ENCODE measurements at regions not wholly inside any gene's neighbourhood (a gene's known extent, or its start where the extent isn't known, plus 50 kb on each side); places are given as distances from the start of the nearest gene placed in this dataset.

DNA sequence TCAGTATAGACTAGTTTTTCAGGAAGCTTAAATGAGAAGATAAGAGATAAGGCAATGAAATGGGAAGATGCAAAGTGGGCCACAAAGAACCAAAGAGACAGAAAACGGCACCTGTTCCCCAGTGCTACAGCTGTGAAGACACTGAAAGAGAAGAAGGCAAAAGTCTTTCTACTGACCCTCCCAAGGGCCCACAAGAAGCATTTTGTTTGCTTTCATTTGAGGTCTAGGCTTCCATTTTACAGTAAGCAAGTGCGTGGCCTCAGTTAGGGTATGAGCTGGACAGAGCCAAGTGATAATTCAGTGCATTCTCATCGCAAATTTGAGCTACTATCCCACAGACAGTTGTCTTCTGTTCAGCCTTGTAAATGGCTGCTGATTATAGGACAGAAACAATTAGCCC lies 53.4 kb upstream of the STK17B start:
- H3K9me3 Mint-ChIP-seq = peaks cover 8% of the 10 kb centered on the region
- H3K36me3 Mint-ChIP-seq (ENCODE audit: insufficient read depth) = no peaks in the 10 kb centered on the region
- no peaks in the 10 kb centered on the region for H3K27me3 Mint-ChIP-seq (ENCODE audit: low read depth)
- no peak for DNase-seq
- ATAC-seq = no peak
- H3K4me1 Mint-ChIP-seq (ENCODE audit: low read depth) = peaks cover 76% of the 10 kb centered on the region
- H3K4me3 Mint-ChIP-seq = peak overlapping the region; percentile 48

DNA sequence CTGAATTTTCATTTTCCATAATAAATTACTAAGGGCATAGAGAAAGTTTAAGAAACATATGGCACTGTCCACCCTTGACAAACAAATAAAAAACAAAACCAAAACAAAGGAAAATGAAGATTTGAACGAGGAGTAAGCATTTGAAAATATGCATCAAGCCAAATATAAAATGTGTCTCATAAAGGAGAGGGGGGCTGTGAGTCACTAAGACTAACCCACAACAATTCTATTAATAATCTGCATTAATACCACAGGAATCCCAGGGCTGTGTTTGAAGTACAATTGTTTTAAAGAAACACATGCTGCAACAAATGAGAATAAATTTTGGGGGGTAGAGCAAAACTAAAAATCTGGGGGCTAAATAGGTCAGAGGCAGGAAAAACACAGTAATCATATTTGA lies 53.8 kb upstream of the STK17B start:
- H3K27me3 Mint-ChIP-seq (ENCODE audit: low read depth) = no peaks in the 10 kb centered on the region

DNA sequence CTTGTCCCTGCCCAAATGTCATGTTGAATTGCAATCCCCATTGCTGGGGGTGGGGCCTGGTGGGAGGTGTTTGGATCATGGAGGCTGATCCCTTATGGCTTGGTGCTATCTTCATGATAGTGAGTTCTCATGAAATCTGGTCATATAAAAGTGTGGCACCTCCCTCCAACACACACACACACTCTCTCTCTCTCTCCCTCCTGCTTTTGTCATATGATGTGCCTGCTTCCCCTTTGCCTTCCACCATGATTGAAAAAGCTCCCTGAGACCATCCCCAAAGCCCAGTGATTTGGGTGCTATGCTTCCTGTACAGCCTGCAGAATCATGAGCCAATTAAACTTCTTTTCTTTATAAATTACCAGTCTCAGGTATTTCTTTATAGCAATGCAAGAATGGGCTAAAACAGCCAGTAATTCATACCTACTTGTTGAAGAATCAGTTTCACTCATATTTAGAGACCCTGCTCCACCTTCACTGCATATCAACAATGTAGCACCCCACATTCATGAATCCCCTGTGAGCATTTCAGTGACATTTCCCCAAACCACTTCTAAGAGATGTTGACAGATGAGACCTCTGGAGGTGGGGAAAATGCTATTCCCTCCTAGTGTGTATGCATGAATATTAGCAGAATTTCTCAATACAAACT lies 54.8 kb upstream of the STK17B start:
- Mint-ChIP-seq H3K36me3 (ENCODE audit: insufficient read depth) (no peaks in the 10 kb centered on the region), H3K27me3 (ENCODE audit: low read depth) (no peaks in the 10 kb centered on the region), H3K9me3 (peaks cover 8% of the 10 kb centered on the region), H3K4me3 (no peak overlapping the region), H3K4me1 (ENCODE audit: low read depth) (peaks cover 74% of the 10 kb centered on the region)
- ATAC-seq = peak; percentile 45 to 69
- DNase-seq = no peak

More for the DNA sequence above, 53.8 kb upstream of the STK17B start:
- ATAC-seq (no peak), DNase-seq (no peak)
- Mint-ChIP-seq H3K4me1 (ENCODE audit: low read depth) (peaks cover 76% of the 10 kb centered on the region), H3K9me3 (peaks cover 8% of the 10 kb centered on the region), H3K4me3 (no peak overlapping the region), H3K36me3 (ENCODE audit: insufficient read depth) (no peaks in the 10 kb centered on the region)

DNA sequence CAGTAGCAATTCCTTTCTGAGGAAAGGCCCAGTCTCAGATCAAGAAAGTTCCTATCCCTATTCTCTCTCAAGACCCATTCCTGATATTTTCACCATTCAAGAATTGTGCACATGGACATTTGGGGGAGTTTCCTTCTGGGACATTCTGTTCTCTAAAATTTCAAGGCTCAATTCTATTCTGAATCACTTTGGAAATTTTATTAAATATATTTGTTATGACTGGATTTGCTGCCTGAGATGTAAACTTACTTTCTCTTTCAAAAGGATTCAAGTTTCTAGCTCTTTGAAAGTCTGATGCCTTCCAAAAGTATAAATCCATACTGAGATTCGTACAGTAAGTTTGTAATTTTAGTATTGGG lies 55.3 kb upstream of the STK17B start:
- H3K4me3 Mint-ChIP-seq = no peak overlapping the region
- H3K9me3 Mint-ChIP-seq = peaks cover 8% of the 10 kb centered on the region
- peaks cover 79% of the 10 kb centered on the region for H3K4me1 Mint-ChIP-seq (ENCODE audit: low read depth)
- DNase-seq (no peak), ATAC-seq (peak; percentile 30 to 31)
- H3K27me3 Mint-ChIP-seq (ENCODE audit: low read depth) = no peaks in the 10 kb centered on the region
- no peaks in the 10 kb centered on the region for H3K36me3 Mint-ChIP-seq (ENCODE audit: insufficient read depth)

DNA sequence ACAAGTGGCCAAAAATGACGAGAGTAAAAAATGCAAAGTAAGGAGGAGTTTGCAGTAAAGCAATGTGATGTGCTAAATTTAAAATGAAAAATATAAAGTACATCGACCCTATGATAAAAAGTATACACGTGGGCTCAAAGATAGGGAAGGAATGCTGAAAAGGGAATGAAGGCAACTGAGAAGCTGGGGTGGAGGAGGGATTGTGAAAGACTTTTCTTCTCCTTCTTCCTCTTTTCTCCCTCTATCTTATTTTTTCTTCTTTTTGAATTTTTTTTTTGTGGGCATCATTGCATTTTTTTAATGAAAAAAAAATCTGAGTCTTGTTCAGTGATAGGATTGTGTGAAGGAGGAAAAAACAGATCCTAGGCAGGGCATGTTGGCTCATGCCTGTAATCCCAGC lies 57.6 kb upstream of the STK17B start:
- H3K27me3 Mint-ChIP-seq (ENCODE audit: low read depth) = no peaks in the 10 kb centered on the region
- no peak overlapping the region for H3K4me3 Mint-ChIP-seq

DNA sequence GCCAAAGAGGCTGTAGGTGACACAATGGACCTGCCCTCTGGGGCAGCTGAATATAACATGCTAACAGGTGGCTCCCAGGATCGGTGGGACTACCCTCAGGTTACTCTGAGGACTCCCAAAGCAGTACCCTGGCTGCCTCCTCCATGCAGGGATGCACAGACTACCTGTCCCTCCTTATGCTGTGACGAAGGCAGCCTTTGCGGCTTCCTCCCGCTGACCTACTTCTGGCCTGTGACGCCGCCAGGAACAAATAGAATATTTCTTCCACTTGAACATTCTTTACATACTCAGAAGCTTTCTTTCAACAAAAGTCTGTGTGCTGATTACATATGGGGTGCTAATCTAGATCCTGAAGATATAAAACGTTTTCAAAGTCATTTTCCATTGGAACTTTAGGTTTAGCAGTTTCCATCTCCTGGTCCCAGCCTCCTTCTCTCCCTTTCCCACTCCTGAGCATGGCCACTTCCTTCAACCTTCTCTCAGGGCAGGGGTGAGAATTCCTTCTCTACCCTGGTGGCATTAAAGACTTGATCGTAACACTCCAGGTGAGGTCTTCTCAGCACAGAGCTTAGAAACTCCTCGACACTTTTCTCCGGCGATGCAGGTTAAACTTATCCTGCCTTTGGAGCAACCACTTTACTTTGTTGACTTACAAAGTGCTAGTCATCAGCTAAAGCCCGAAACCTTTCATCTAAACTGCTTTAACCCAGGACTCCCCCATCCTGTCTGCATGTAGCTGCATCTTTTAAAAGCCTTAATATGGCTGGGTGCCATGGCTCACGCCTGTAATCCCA lies 58.9 kb upstream of the STK17B start:
- Mint-ChIP-seq H3K27me3 (ENCODE audit: low read depth) (no peaks in the 10 kb centered on the region), H3K4me1 (ENCODE audit: low read depth) (peaks cover 89% of the 10 kb centered on the region), H3K4me3 (peak overlapping the region; percentile 49), H3K36me3 (ENCODE audit: insufficient read depth) (no peaks in the 10 kb centered on the region), H3K9me3 (no peaks in the 10 kb centered on the region)
- peak; percentile 50 for DNase-seq
- peak; percentile 13 to 34 for ATAC-seq

More for the DNA sequence above, 57.6 kb upstream of the STK17B start:
- ATAC-seq (no peak), DNase-seq (no peak)
- Mint-ChIP-seq H3K4me1 (ENCODE audit: low read depth) (peaks cover 91% of the 10 kb centered on the region), H3K36me3 (ENCODE audit: insufficient read depth) (no peaks in the 10 kb centered on the region), H3K9me3 (peaks cover 3% of the 10 kb centered on the region)

DNA sequence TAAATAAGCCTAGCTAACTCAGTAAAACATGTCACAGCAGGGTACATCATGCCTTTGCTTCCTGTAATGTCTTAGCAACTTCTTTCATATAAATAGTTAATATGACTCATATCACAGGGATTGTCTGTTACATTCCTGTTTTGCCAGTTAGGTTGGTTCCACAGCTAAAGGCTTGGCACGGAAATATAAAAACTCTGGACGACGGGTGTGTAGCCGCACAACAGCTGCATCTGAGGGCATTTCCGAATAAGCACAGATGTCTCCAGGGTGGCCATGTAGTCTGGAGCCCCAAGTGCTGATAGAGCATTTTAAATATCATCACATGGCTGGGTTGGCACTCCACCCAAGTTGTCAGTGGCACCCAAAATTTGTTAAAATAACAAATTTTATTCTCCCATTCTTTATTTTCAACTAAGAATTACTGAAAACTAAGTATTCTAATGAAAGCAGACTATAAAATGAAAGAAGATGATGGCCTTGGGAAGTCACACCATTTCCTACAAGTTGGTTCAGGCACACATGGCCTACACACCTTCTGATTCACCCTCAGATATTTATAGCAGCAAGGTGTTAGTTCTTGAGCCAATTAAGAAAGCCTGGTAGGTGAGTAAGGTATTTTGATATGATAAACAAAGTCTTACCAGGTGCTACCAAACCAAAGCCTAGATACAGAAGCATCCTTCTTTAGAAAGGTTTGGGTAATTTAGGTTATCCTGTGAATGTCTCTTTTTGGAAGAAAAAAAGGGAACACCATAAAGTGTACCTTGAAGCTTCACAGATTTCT lies 61.8 kb upstream of the STK17B start:
- DNase-seq (no peak), ATAC-seq (peak; percentile 35 to 55)
- H3K4me3 Mint-ChIP-seq = no peak overlapping the region

DNA sequence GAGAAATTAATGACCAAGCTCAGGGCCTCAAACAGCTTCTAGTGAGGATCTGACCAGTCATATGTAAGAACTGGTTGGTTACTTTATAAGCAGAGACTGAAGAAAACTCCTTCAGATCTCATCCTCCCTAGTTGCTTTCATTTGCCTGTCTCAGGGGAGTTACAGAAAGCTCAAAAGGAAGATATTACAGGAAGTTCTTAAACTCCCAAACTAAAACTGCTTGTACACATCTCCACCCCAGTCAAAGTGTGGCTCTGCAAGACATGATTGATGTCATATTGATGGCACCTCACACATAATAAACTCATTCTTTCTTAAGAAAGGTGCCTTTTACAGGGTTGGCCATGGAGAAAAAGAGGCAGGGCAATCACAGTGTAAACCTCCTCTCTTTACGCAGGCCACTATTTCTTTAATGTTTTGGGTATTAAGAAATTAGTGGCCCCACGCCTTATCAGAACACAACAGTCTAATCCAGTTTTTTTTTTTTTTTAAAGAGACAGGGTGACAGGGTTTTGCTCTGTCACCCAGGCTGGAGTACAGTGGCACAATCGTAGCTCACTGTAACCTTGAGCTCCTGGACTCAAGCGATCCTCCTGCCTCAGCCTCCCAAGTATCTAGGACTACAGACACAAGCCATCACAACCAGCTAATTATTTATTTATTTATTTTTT lies 62.6 kb upstream of the STK17B start:
- H3K4me1 Mint-ChIP-seq (ENCODE audit: low read depth) = peaks cover 87% of the 10 kb centered on the region

More for the DNA sequence above, 61.8 kb upstream of the STK17B start:
- Mint-ChIP-seq H3K27me3 (ENCODE audit: low read depth) (no peaks in the 10 kb centered on the region), H3K9me3 (no peaks in the 10 kb centered on the region), H3K4me1 (ENCODE audit: low read depth) (peaks cover 87% of the 10 kb centered on the region), H3K36me3 (ENCODE audit: insufficient read depth) (no peaks in the 10 kb centered on the region)

DNA sequence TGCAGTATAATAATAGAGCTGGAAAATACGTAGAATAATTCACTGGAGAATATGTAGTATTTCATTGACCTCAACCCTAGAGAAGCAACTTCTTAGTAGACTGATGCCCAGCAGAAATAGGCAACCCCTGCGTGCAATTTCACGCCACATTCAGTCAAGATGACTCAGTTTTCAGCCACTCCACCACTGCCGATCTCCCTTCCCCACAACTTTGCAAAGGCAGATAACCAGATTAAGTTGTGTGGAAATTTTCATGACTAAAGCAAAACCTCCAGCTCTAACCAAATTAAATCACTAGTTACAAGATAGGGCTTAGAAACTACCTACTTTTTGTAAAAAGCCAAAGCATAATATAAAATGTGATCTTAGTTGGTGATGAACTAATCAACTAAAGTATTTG lies 63.3 kb upstream of the STK17B start:
- Mint-ChIP-seq H3K9me3 (no peaks in the 10 kb centered on the region), H3K36me3 (ENCODE audit: insufficient read depth) (no peaks in the 10 kb centered on the region), H3K27me3 (ENCODE audit: low read depth) (no peaks in the 10 kb centered on the region), H3K4me1 (ENCODE audit: low read depth) (peaks cover 88% of the 10 kb centered on the region), H3K4me3 (peak overlapping the region; percentile 24)
- DNase-seq (peak; percentile 55), ATAC-seq (peak; percentile 69 to 80)

More for the DNA sequence above, 62.6 kb upstream of the STK17B start:
- H3K36me3 Mint-ChIP-seq (ENCODE audit: insufficient read depth) = no peaks in the 10 kb centered on the region
- peak overlapping the region; percentile 13 for H3K4me3 Mint-ChIP-seq
- H3K9me3 Mint-ChIP-seq = no peaks in the 10 kb centered on the region
- ATAC-seq (peak; percentile 9 to 24), DNase-seq (no peak)
- H3K27me3 Mint-ChIP-seq (ENCODE audit: low read depth) = no peaks in the 10 kb centered on the region

DNA sequence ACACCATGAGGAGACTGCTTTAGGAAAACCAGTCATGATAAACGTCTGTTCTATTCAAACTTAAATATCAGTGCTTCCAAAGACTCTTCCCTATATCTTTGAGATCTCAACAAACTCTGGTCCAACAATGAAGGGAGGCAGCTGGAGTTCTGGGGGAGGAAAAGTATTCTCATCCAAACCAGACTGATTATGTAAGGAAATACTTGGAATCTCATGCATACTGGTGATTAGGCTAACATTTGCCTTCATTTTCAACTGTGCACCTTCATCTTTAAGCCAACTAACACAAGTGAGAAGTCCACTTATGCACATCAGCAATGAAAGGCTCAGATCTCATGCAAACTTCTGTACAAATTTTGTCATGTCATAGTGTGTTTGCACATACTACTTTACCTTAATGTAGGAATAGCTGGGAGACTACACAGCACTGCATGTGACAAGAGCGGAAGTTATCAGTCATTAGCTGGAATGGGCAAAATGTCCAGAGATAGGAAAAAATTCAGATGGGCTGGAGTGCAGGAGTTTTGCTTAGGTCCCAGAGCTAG lies 67.5 kb upstream of the STK17B start:
- DNase-seq = no peak
- H3K4me1 Mint-ChIP-seq (ENCODE audit: low read depth) = peaks cover 88% of the 10 kb centered on the region
- H3K4me3 Mint-ChIP-seq = peak overlapping the region; percentile 20
- no peaks in the 10 kb centered on the region for H3K27me3 Mint-ChIP-seq (ENCODE audit: low read depth)
- no peaks in the 10 kb centered on the region for H3K9me3 Mint-ChIP-seq
- no peak for ATAC-seq
- no peaks in the 10 kb centered on the region for H3K36me3 Mint-ChIP-seq (ENCODE audit: insufficient read depth)

DNA sequence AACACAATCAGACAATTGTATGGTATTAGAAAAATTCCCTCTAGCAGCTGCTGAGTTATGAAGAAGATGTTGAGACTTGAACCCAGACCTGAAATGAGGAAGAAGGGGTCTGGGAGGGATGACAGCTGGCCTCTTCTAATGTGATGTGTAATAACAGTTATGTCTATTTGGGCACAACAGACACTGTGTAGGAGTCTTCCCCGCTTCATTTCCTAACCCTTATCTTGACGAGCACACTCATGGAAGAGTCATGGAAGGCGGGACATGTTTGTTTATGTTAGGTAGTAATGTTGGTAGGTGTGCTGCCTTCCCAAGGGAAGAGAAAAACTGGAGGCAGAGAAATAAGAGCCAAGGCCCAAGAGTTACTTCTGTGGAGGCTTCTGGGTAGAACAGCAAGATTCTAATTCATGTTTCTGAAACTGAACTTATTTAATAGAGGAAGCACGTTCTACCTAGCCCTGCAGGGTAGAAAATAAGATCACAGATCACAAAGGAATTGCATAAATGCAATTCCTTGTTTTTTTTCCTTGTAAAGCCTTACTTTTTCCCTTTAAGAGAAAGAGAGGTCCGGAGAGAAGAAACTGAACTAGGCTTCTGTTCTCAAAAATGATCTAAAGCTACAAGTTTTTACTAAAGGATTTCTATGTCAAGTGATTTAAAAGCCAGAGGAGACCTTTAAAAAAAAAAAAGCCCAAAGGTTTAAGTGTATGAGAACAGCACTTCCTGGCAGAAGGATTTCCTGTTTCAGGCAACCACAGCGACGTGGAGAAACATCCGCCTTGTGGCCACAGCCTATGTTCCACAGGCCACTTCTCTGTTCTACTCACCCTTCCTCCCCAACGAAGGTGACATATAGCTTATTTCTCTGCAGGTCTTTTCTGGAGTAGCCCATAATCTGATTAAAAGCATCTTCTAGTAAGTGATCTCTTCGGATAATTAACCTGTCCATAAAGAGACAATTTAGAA lies 68.5 kb upstream of the STK17B start:
- peak; percentile 47 to 49 for ATAC-seq
- DNase-seq = peak; percentile 72
- H3K36me3 Mint-ChIP-seq (ENCODE audit: insufficient read depth) = no peaks in the 10 kb centered on the region
- peaks cover 86% of the 10 kb centered on the region for H3K4me1 Mint-ChIP-seq (ENCODE audit: low read depth)
- peak overlapping the region; percentile 25 for H3K4me3 Mint-ChIP-seq
- H3K27me3 Mint-ChIP-seq (ENCODE audit: low read depth) = no peaks in the 10 kb centered on the region
- H3K9me3 Mint-ChIP-seq = no peaks in the 10 kb centered on the region

DNA sequence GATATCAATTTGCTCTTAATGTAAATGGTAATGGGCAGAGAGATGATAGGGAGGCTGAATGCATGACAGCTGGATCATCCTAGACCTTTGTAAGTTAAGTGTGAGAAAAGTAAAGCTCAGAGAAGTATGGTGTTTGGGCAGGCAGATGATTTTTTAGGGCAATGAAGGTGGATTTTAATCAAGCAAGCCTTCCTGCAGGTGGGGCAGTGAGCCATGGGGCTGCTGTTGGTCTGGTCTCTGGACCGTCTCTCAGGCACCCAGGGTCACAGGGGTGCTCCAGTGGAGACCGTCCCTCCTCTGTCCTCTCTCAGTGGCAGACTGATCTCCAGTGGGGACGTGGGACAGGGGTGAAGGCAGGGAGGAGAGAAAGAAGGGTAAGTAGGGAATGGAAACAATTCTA lies 69.8 kb upstream of the STK17B start:
- Mint-ChIP-seq H3K36me3 (ENCODE audit: insufficient read depth) (no peaks in the 10 kb centered on the region), H3K4me3 (peak overlapping the region; percentile 11), H3K27me3 (ENCODE audit: low read depth) (no peaks in the 10 kb centered on the region), H3K4me1 (ENCODE audit: low read depth) (peaks cover 88% of the 10 kb centered on the region), H3K9me3 (no peaks in the 10 kb centered on the region)
- DNase-seq (no peak), ATAC-seq (no peak)

DNA sequence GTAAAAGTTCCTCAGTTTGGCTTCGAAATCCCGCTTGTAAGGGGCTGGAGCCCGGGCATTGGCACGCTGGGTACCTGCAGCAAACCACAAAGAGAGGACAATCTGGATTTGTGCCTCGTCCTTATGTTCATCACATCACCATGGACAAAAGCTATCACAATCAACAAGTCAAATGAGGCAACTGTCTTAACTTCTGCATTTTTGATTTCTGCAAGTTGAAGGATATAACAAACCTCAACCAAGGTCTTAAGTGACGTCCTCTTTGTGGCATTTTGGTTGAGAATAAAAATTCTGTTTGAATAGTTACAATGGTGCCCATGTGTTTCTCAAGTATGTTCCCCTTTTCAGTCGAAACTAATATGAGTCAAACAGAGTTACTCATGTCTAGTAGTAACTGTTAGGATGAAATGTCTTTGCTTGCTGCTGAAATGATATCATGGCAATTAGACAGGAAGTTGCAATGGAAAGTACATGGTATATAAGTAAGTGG lies 70.8 kb upstream of the STK17B start:
- DNase-seq (no peak), ATAC-seq (peak; percentile 90 to 91)
- Mint-ChIP-seq H3K4me3 (peak overlapping the region; percentile 66), H3K4me1 (ENCODE audit: low read depth) (peaks cover 79% of the 10 kb centered on the region), H3K36me3 (ENCODE audit: insufficient read depth) (no peaks in the 10 kb centered on the region), H3K9me3 (no peaks in the 10 kb centered on the region), H3K27me3 (ENCODE audit: low read depth) (no peaks in the 10 kb centered on the region)
